Transverse colon (tissue), 4 donors: ENCODE measurements at regions not wholly inside any gene's neighbourhood (a gene's known extent, or its start where the extent isn't known, plus 50 kb on each side); places are given as distances from the start of the nearest gene placed in this dataset.
A peak's percentile ranks its signal among the peaks of the same experiment; 100 is the strongest.

Experiments
- DNase-seq: peaks from one replicate; pipeline ENCODE4 v3.0.0-alpha.2; 2019
- H3K27ac ChIP-seq, 4 donors: fragments of 200-600 bp; sonication (generic); 2 replicates each; pipeline ENCODE4 v1.5.1; 2016 to 2018; ENCODE audit warnings: inconsistent platforms in 4 of 4
- H3K27me3 ChIP-seq: fragments of 200-600 bp; sonication (generic); 2 replicates; pipeline ENCODE4 v1.5.1; 2017; ENCODE audit warnings: inconsistent platforms
- H3K36me3 ChIP-seq, 4 donors: fragments of 200-600 bp; sonication (generic); 2 replicates each; pipeline ENCODE4 v1.5.1; 2017 to 2019; ENCODE audit warnings: inconsistent platforms in 4 of 4
- H3K4me1 ChIP-seq, 4 donors: fragments of 200-600 bp; sonication (generic); 2 replicates each; pipeline ENCODE4 v1.5.1; 2017 to 2020; ENCODE audit warnings: inconsistent platforms in 4 of 4
- H3K4me3 ChIP-seq, 4 donors: fragments of 200-600 bp; sonication (generic); 1 replicate in 1 of 4; 2 replicates in 3 of 4; pipeline versions ENCODE4 v1.5.1 to v1.6.1; 2017 to 2019; ENCODE audit warnings: inconsistent platforms in 4 of 4
- H3K9me3 ChIP-seq, 2 donors: fragments of 200-600 bp; sonication (generic); 2 replicates each; pipeline ENCODE4 v1.5.1; 2017 to 2019; ENCODE audit warnings: inconsistent platforms in 2 of 2
- EP300 ChIP-seq: sonication (generic); formaldehyde crosslinking; IDR thresholded peaks from one replicate; pipeline ENCODE4 v1.6.1; 2017; ENCODE audit warnings: antibody characterized with exemption, low read depth
- POLR2A ChIP-seq: fragments of 450-650 bp; IDR thresholded peaks from one replicate; pipeline ENCODE4 v1.6.1; 2016; ENCODE audit warnings: antibody characterized with exemption, mild to moderate bottlenecking, moderate library complexity
- POLR2AphosphoS5 ChIP-seq, 3 donors: sonication (generic); formaldehyde crosslinking; IDR thresholded peaks; one replicate each; pipeline ENCODE4 v1.6.1; 2016; ENCODE audit warnings: antibody characterized with exemption in 3 of 3
- WGBS, 2 donors: methylation state at CpG; one replicate each; pipeline ENCODE4 v1.1.5; 2018; ENCODE audit warnings: low coverage in 1 of 2; 5-methylcytosine and 5-hydroxymethylcytosine counted together
- in situ Hi-C, 4 donors: fragments of 200-750 bp; cut with MboI; loops; one replicate each; pipeline versions ENCODE4 v1.15.0 to v1.15.1; 2017; ENCODE audit warnings: low sequenced_read_pairs in 3 of 4, low pct_ligation_motif_present in 1 of 4, low pct_unique_long_range_greater_than_20kb in 1 of 4
- intact Hi-C: fragments of 100-400 bp; cut with DNase I; formaldehyde crosslinking; loops from one replicate; pipeline ENCODE4 v1.15.1; 2023; ENCODE audit warnings: low total_unique reads
- TF ChIP-seq, protein P1 (sequence below), 5 experiments: fragments of 200-600 bp in 3 of 5; fragments of 450-650 bp in 2 of 5; sonication (generic) in 3 of 5; IDR thresholded peaks; 1 replicate in 2 of 5; 2 replicates in 3 of 5; pipeline ENCODE4 v1.5.1; 2016 to 2017; ENCODE audit warnings: antibody characterized with exemption in 5 of 5, inconsistent platforms in 3 of 5, mild to moderate bottlenecking in 2 of 5, moderate library complexity in 1 of 5

DNA sequence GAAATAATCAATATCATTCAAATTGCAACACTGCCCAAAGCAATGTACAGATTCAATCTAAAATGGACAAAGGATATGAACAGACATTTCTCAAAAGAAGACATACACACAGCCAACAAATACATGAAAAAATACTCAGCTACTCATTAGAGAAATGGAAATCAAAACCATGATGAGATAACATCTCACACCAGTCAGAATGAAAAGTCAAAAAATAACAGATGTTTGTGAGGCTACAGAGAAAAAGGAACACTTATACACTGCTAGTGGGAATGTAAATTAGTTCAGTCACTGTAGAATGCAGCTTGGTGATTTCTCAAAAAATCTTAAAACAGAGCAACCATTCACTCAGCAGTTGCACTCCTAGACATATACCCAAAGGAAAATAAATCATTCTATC, 205.2 kb downstream of the DKK2 start:
- H3K27ac ChIP-seq = no peak overlapping the region
- intact Hi-C loops = no loop called here
- no peaks in the 10 kb centered on the region for H3K9me3 ChIP-seq
- no peak for DNase-seq
- no peak overlapping the region for H3K4me3 ChIP-seq
- in situ Hi-C loops = no loop called here
- H3K36me3 ChIP-seq = no peaks in the 10 kb centered on the region
- no peaks in the 10 kb centered on the region for H3K27me3 ChIP-seq
- TF ChIP-seq POLR2A (no peak), EP300 (no peak), POLR2AphosphoS5 (IDR thresholded peaks at IDR 0.05) (no peak)
- TF ChIP-seq, protein P1, sequence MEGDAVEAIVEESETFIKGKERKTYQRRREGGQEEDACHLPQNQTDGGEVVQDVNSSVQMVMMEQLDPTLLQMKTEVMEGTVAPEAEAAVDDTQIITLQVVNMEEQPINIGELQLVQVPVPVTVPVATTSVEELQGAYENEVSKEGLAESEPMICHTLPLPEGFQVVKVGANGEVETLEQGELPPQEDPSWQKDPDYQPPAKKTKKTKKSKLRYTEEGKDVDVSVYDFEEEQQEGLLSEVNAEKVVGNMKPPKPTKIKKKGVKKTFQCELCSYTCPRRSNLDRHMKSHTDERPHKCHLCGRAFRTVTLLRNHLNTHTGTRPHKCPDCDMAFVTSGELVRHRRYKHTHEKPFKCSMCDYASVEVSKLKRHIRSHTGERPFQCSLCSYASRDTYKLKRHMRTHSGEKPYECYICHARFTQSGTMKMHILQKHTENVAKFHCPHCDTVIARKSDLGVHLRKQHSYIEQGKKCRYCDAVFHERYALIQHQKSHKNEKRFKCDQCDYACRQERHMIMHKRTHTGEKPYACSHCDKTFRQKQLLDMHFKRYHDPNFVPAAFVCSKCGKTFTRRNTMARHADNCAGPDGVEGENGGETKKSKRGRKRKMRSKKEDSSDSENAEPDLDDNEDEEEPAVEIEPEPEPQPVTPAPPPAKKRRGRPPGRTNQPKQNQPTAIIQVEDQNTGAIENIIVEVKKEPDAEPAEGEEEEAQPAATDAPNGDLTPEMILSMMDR (IDR thresholded peaks at IDR 0.05) = no peak
- H3K4me1 ChIP-seq = no peaks in the 10 kb centered on the region

DNA sequence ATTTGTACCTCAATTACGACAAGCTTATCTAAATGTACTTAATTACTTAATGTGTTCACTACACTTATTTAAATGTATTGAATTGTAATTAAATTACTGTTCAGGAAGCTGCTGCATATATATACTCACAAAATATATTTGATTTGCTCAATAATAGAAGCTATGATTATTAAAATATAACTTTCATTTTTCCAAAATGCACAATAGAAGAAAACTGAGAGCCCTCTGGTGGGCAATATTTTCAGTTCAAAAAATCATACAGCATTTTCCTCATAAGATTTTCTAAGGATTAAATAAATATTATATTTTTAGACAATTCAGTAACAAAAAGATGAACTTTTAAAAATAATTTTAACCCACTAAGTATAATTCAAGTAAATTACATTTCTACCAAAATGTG, 217.3 kb downstream of the DKK2 start:
- Histone ChIP-seq H3K4me1 (no peaks in the 10 kb centered on the region), H3K4me3 (no peak overlapping the region), H3K9me3 (no peaks in the 10 kb centered on the region), H3K27ac (no peak overlapping the region), H3K36me3 (no peaks in the 10 kb centered on the region), H3K27me3 (no peaks in the 10 kb centered on the region)
- TF ChIP-seq, protein P1 (IDR thresholded peaks at IDR 0.05) = peak in 2 of 5 experiments; percentile 3 to 5
- no peak for TF ChIP-seq POLR2A
- intact Hi-C loops (no loop called here), in situ Hi-C loops (loop anchor here in 1 of 4 donors (25.0 kb wide), 1 partner anchor 456 kb away; the partner anchor contains the start of gene GIMD1)
- WGBS, 2 donors = 75 to 88% methylated on average over 1 of the region's 1 CpG
- DNase-seq = no peak

DNA sequence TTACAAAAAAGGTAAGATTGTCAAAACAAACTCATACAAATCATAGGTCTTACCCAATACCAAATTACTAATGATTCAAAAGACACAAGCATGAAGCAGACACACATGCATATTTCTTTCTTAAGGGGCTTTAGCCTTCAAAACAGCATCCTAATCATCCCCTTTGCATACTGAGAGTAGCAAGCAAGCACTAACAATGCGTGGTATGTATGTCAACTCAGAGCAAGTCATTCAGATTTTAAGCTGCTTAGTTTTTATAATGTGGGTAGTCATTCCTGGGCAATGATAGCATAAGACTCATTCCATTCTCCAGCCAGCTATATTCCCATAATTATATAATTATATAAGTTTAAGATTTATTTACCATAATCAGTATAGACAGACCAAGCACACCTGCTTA, 219.6 kb downstream of the DKK2 start:
- Histone ChIP-seq H3K4me1 (no peaks in the 10 kb centered on the region), H3K4me3 (no peak overlapping the region), H3K27ac (no peak overlapping the region), H3K9me3 (no peaks in the 10 kb centered on the region), H3K27me3 (no peaks in the 10 kb centered on the region), H3K36me3 (no peaks in the 10 kb centered on the region)
- 47 to 59% methylated on average over 1 of the region's 1 CpG for WGBS, 2 donors
- in situ Hi-C loops = loop anchor here in 1 of 4 donors (25.0 kb wide), 1 partner anchor 454 kb away; the partner anchor contains the start of gene GIMD1
- intact Hi-C loops = no loop called here
- DNase-seq = no peak
- no peak for TF ChIP-seq POLR2A

DNA sequence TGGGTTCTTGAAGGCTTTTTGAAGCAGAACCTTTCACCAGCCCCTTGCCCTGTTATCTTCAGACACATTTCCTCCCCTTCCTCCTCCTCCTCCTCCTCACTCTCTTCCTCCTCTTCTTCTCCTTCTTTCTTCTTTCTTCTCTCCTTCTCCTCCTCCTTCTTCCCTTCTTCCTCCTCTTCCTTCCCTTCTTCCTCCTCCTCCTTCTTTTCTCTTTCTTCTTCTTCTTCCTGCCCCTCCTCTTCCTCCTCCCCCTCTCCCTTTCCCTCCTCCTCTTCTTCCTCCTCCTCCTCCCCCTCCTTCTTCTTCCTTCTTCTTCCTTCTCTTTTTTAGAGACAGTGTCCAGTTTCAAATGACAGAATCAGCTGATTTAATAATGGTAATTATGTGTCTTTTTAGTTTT, 226.0 kb downstream of the DKK2 start:
- no peak for DNase-seq
- H3K4me3 ChIP-seq = no peak overlapping the region
- no peaks in the 10 kb centered on the region for H3K36me3 ChIP-seq
- intact Hi-C loops = no loop called here
- no peak for TF ChIP-seq POLR2A
- TF ChIP-seq POLR2AphosphoS5 (IDR thresholded peaks at IDR 0.05) = no peak
- TF ChIP-seq EP300 = no peak
- TF ChIP-seq, protein P1 (IDR thresholded peaks at IDR 0.05) = no peak
- no peaks in the 10 kb centered on the region for H3K27me3 ChIP-seq
- no peak overlapping the region for H3K27ac ChIP-seq
- H3K9me3 ChIP-seq = no peaks in the 10 kb centered on the region
- no peaks in the 10 kb centered on the region for H3K4me1 ChIP-seq
- in situ Hi-C loops = loop anchor here in 1 of 4 donors (25.0 kb wide), 1 partner anchor 448 kb away; the partner anchor contains the start of gene GIMD1

DNA sequence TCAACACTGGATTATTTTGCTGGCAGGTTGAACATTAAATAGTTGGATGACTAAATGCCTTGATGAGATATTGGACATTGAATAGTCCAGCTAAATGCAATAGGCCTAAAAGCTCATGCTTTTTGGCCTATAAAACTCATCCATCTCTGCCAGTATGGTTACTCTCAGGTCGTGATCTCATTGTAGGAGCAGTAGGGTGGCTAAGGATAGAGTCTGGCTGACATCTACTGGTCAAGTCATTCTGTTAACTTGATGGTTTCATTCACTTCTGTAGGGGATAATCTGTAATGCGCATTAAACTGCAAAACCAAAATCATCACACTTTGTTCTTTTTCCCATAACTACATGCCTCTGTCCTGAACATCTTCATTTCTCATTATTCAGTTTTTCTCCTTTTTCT, 227.0 kb downstream of the DKK2 start:
- Histone ChIP-seq H3K27me3 (no peaks in the 10 kb centered on the region), H3K9me3 (no peaks in the 10 kb centered on the region), H3K4me3 (no peak overlapping the region), H3K4me1 (peaks cover 0 to 6% (median 0%) of the 10 kb centered on the region in 4 donors), H3K36me3 (no peaks in the 10 kb centered on the region), H3K27ac (no peak overlapping the region)
- in situ Hi-C loops (loop anchor here in 3 of 4 donors (10.0 to 25.0 kb wide), 3 partner anchors 434 to 447 kb away; partner anchors contain the start of gene GIMD1 (in 2 of the 3)), intact Hi-C loops (no loop called here)
- WGBS, 2 donors = 44 to 46% methylated on average over 2 of the region's 2 CpGs
- no peak for TF ChIP-seq EP300
- TF ChIP-seq, protein P1 (IDR thresholded peaks at IDR 0.05) = peak in 4 of 5 experiments; percentile 16 to 37 (median 26)
- no peak for DNase-seq
